Kidney capillary endothelial cell (primary cell): ENCODE measurements at regions not wholly inside any gene's neighbourhood (a gene's known extent, or its start where the extent isn't known, plus 50 kb on each side); places are given as distances from the start of the nearest gene placed in this dataset.
"Not testable (repeated sequence)": the region's sequence is repeated elsewhere in the genome, so short reads cannot be mapped to it uniquely, and the experiment has no call there.

Experiments used
- DNase-seq: peaks from one replicate; pipeline ENCODE4 v3.0.0-alpha.2; 2018; ENCODE audit warnings: low spot score

DNA sequence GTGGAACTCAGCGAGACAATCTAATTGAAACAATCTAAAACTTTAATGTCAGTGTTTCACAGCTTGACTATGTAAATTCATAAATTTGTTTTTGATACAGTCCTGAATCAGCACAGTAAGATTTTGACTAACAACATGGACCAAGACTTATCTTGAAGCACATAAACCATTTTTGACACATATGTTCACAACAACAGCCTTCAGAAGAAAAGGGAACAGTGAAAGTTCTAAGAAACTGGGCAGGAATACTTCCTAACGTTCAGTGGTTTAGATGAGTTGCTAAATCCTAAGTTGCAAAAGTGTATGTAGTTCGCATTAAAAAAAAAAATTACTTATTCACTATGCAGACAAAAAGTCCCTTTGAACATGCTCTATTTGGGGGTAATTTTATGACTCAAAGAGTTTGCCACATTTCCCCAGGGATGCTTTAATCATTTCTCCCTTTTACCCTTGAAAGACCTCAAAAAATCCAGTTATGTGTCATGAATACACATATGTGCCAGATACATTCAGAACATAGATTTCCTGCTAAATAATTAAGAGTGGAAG is 120.2 kb downstream of the MRPL39 start:
- DNase-seq, result no peak

DNA sequence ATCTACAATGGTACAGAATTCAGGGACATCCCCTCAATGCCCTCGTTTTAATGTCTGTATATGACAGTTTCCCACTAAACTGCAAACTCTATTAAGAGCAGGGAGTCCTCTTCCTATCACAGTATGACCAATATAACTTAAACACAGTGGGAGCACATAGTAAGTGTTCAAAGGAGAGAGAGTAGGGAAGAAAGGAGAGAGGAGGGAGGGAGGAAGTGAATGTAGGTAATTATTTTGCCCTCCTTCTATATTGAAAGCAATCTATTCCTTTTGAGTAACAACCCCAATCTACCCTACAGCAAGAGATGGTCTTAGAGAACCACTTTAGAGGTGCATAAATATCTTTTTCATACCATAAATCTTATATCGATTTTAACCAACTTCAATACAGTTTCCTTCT is 121.4 kb downstream of the MRPL39 start:
- DNase-seq, result no peak

DNA sequence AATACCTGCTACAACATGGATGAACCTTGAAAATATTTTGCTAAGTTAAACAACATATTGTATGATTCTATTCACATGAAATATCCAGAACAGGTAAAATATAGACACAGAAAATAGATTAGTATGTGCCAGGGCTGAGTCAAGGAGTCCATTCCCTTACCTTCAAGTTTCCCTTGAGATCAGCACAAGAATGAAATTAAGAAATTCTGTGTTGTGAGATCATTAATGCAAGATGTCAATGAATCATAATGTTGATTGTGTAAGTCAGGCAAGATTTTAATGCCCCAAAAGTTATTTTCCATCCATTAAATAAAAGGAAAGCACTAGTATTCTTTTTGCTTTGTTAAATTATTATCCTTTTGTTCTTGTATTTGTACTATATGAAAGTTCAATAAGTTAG is 139.4 kb downstream of the MRPL39 start:
- DNase-seq, result no peak

DNA sequence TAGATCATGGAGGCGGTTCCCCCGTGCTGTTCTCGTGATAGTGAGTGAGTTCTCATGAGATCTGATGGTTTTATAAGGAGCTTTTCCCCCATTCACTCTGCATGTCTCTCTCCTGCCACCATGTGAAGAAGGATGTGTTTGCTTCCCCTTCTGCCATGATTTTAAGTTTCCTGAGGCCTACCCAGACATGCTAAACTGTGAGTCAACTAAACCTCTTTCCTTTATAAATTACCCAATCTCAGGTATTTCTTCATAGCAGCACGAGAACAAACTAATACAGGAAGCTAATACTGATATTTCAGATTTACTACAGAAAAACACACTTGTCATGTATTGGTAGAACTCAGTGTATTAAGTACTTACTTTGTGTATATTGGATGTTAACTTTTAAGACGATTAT is 140.2 kb downstream of the MRPL39 start:
- not testable (repeated sequence) for DNase-seq

DNA sequence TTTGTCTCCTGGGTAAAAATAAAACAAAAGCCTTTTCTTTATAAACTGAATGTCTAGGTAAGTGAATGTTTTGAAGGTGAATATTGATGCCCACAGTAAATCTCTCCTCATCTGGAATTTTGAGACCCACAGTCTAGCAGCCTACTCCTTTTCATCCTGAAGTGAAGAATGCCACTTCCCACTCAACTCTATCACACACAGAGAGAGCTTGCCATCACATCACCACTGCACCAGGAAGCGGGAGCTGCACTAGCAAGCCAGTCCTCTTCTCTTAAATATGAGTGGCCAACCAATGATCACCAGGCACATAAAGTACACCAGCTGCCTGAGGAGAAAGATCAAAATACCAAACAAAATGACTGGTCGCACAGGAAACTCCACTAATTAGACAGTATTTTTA is 140.8 kb downstream of the MRPL39 start:
- no peak for DNase-seq

DNA sequence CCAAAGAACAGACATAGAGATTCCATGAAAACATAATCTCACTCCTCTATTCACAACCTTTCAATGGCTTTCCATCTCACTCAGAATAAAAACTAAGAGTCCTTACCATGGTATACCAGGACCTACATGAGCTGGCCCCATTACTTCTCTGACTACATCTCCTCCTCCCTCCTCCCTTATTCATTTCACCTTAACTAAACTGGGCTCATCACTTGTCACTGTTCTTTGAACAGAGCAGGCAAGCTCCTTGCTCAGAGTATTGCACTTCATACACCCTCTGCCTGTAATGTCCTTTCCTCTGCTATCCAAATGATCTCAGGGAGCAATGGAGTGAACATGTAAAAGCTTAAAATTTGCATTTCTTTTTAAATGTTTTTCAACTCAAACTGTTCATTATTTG is 142.0 kb downstream of the MRPL39 start:
- no peak for DNase-seq

DNA sequence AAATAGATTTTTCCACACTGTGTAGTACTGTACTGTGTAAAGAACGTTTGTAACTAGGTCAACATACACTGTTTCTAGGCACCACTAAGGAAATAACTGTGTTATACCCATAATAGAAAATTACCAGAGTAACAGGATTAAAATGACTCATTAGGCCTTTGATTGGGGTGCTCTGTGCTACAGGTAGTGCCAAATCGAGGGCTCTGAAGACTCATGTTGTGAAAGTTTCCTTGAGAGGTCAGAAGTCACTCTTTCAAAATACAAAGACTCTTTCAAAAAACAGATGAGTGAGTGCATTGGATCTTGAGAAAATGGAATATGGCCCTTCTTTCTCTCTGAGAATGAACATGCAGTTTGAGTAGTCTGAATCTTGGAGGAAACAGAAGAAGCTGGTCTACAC is 143.0 kb downstream of the MRPL39 start:
- DNase-seq, result no peak

DNA sequence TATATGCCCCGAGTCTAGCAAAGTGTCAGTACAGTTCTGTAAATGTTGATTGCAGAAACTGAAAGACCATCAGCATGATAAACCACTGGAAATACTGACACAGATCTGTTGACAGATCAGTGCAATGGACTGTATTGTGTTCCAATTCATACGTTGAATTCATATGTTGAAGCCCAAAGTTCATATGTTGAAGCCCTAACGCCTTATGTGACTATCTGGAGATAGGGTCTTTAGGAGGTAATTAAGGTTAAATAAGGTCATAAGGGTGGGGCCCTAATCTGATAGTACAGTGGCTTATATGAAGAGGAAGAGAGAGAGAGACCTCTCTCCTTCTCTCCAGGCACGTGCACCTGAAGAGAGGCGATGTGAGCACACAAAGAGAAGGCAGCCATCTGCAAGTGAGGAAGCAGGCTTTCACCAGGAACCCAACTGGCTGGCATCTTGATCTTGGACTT is 144.7 kb downstream of the MRPL39 start:
- DNase-seq, result no peak

DNA sequence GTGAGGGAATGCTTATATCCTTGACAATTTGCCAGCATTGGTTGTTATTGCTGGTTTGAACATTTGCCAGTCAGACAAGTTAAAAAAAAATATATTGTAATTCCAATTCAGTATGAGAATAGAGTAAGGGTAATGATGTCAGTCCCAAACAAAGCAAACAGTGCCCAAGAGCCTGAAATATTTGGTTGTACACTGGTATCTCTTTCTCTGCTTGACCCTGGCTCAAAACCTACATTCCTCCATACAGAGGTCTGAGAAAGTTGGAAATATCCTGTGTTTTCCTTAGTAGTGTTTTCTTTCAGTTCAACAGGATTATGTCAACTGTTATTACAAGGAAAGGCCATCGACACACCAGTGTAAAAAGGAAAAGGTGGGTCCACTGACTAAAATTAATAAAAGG is 145.6 kb downstream of the MRPL39 start:
- no peak for DNase-seq

DNA sequence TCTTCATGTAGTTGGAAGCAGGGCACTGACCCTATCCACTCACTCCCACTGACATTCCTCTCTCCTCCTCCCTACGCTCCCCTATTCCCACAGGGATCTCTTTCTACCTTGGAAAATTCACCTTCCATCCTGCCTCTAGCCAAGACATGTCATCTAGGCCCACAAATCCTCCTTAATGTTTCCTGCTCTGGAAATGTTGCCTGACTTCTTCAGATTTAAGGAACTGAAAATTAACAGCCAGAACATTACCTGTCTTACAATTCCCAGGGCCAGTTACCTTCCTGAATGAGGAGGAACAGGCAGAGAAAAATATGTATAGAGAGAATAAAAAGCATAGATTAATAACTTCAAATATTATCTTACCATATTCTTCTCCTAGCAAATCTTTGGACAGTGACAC is 147.3 kb downstream of the MRPL39 start:
- DNase-seq, result no peak

DNA sequence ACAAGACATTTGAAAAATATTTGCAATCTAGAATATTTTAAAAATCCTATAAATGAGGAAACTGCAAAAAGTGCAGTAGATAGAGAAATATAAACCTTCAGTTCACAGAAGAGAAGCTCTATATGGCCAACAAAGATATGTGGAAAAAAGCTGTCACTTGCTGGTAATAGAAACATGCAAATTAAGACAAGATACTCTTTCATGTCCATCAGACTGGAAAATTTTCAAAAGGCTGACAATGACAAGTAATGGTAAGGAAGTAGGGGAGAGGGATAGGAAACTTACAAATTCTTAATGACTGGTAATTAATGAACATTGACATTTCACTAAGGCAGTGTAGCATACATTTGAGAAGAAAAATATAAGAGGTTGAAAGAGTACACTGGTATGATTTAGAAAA is 147.9 kb downstream of the MRPL39 start:
- no peak for DNase-seq

DNA sequence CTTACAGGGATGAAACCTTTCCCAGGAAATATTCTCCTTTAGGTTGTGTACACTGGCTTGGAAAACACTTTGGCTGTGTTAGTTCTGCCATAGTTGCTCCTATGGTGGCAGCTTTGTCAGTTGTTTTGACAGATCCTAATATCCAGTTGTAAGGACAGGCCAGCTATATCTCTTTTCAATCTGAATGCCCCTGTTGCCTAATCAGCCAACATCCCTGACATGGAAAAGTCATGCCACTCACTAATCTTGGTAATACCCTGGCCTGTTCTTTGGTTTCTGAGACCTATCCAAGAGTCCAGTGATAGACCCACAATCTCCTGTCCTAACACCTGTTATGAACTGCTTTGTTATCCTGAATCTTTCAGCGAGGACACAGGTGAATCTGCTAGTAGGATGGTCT is 148.8 kb downstream of the MRPL39 start:
- no peak for DNase-seq

DNA sequence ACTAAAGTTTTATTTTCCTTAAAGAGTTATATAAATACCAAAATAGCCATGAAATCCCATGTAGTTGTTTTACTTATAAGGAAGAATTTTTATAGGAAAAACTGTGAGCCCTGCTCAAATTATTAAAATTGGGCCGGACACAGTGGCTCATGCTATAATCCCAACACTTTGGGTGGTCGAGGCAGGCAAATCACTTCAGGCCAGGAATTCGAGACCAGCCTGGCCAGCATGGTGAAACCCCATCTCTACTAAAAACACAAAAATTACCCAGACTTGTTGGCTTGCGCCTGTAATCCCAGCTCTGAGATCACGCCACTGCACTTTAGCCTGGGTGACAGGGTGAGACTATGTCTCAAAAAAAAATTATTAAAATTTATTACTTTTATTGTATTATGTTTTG is 149.3 kb downstream of the MRPL39 start:
- no peak for DNase-seq

DNA sequence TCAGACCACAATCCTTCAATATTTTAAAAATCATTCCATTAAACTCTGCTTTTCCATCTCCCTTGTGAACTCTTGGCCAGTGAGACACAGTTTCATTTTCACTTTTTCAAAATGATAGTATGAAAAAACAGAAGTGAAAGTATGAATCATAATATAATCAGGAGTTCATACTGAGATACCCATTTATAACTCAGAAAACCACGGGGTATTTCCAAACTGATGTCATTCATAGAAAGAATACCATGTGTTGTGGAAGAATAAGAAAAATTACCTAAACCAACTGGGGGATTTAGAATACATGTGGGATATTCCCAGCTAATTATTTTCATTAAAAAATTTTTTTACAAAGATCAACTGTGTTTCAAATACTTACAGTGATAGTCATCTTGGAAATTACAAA is 149.9 kb downstream of the MRPL39 start:
- DNase-seq, result no peak

DNA sequence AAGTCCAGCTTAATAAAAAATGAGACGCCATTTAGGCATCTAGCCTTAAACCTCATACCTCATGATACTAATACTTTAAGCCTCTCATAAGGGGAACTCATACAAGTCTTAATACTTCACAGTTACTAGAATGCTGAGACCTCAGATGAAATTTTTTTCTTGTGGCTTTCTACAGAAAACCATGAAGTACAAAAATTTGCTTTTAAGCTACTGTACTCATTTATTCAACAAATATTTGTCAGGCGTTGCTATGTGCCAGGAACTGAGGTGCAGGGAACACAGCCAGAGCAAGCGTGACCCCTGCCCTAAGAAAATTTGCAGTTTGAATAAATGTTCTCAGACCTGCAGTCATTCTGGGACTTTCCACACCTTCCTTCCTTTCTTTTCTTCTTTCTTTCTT is 150.6 kb downstream of the MRPL39 start:
- no peak for DNase-seq

DNA sequence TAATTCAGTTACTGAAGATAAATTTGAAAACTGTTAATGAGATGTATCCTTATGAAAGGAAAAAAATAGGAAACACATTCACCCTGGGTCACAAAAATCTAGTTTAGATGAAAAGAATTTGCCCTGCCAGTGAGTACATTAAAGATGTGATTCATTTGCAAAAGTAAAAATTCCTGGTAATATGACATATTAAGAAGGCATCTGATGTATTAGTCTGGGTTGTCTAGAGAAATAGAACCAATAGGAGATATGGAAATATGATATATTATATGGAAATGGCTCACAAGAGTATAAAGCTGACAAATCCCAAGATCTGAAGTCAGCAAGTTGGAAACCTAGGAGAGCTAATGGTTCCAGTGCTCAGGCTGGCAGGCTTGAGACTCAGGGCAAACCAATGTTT is 153.8 kb downstream of the MRPL39 start:
- no peak for DNase-seq

DNA sequence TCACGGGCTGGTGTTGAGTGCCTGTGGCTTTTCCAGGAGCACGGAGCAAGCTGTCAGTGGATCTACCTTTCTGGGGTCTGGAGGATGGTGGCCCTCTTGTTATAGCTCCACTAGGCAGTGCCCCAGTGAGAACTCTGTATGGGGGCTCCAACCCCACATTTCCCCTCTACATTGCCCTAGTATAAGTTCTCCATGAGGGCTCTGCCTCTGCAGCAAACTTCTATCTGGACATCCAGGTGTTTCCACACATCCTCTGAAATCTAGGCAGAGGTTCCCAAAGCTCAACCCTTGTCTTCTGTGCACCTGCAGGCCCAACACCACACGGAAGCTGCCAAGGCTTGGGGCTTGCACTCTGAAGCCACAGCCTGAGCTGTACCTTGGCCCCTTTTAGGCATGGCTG is 157.3 kb downstream of the MRPL39 start:
- DNase-seq, result no peak

DNA sequence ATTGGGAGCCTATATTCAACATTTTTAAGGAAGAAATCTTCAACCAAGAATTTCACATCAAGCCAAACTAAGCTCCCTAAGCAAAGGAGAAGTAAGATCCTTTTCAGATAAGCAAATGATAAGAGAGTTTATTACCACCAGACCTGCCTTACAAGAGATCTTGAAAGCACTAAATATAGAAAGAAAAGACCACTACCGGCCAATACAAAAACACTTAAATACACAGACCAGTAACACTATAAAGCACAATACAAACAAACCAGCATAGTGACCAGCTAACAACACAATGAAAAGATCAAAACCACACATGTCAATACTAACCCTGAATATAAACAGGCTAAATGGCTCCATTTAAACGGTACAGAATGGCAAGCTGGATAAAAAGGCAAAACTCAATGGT is 165.4 kb downstream of the MRPL39 start:
- DNase-seq, result no peak

DNA sequence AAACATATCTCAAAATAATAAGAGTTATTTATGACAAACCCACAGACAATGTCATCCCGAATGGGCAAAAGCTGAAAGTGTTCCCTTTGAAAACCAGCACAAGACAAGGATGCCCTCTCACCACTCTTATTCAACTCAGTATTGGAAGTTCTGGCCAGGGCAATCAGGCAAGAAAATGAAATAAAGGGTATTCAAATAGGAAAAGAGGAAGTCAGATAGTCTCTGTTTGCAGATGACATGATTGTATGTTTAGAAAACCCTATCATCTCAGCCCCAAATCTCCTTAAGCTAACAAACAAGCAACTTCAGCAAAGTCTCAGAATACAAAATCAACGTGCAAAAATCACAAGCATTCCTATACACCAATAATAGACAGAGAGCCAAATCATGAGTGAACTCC is 169.8 kb downstream of the MRPL39 start:
- not testable (repeated sequence) for DNase-seq

DNA sequence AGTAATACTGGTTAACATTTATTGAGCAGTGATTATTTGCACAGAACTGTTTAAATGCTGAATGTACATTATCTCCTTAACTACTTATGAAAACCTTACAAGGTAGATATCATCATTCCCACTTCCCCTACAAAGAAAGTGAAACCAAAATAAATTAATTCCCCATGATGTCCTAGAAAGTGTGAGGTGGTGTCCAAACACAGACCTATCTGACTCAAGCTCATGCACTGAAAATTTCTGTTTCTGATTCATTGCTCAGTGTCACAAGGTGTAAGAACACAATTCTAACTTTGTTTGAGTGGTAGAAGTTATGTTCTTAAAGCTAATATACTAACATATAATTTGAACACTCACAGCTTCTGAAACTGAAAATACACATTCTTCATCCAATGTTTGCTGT is 178.7 kb downstream of the MRPL39 start:
- DNase-seq, result no peak

DNA sequence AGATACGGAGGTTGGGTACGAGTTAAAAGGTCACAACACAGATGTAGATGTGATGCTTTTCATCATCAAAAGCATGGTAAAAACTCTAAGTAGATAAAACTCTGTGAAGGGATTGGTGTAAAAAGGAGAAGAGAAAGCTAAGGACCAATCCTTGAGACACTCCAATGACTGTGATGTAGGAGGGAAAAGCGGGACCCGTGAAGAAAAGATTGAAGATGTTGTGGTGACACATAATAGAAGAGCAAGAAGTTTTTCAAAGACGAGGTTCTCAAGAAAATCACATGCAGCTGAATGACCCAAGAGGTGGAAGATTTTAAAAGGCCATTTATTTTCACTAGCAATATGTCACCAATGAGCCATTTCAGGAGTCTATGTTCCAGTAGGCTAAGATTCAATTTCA is 179.5 kb downstream of the MRPL39 start:
- DNase-seq, result no peak

DNA sequence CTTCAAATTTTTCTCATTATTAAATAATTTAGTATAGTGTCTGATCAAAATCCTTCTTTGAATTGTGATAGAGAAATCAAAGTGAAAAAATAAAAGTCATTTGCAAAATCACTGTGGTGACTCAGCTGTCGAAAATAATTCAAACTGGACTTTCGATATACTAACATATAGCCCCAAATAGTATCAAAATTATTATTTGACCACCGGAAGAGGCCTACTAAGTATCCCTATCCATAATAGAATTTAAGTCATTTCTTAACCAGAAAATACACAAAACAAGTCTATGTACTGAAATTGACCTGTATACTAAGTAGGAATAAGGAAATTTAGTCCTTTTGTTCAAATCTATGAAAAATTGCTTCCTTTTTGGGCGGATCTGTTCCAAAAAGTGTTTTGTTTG is 180.7 kb downstream of the MRPL39 start:
- no peak for DNase-seq

DNA sequence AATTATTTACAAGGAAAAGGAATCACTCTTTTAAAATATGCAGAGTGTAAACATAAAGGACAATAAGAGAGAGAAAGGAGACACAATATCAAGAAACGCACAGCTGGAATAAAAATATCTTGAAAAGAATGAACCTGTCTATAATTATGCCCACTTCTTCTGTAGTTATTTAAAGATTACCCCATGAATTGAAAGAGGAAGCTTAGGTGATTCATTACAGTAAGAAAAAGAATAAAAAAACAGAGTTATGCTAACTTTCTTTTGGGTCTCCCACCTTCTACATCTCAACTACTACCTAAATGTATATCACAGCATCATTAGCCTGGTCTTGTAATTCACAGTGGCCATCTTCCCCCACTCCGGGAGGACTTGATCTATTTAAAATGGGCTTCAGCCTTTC is 182.1 kb downstream of the MRPL39 start:
- DNase-seq, result no peak

DNA sequence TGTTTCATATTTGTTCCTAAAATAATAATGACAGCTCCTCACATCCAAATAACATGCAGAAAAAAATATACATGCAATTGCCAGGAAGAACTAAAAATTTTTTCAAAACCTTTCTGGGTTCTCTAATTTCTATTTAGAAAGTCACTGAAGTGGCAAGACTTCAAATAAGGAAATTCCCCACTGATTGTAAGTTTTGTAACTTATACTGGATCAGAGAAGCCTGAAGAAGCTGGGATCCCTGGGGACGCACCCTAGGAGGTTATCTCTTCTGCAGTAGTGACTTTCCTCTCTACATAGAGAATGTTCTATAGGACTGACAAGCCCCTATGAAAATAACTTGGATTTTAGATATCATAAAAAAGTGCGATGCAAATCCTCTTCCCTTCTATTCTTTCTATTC is 182.6 kb downstream of the MRPL39 start:
- DNase-seq, result no peak

DNA sequence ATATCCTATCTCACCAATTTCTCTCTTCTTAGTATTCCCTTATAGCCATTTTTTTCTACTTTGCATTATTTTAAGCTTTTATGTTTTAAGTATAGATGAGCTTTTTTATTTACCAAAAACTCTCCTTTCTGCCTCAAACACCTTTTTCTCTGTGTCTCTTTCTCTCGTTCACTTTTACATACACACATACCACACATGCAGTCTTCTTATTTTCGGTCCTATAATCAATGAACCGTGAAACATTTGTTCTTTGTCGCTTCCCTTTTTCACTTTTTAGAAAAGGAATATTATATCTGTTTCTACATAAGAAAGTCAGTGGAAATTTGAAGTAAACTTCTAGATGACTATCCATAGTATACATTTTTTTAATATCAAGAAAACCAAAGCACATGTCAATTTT is 183.2 kb downstream of the MRPL39 start:
- no peak for DNase-seq
